ENCODE measurements at regions not wholly inside any gene's neighbourhood (a gene's known extent, or its start where the extent isn't known, plus 50 kb on each side); places are given as distances from the start of the nearest gene placed in this dataset.

- H3F3A ChIP-seq (ENCODE audit: insufficient read depth), result no peaks in the 10 kb centered on the region
- H3K9me3 ChIP-seq (ENCODE audit: low read depth), result no peaks in the 10 kb centered on the region
- no peak overlapping the region for H2AFZ ChIP-seq
- DNase-seq, result no peak
- H3K4me3 ChIP-seq, result no peak overlapping the region
- in situ Hi-C loops (cut with MboI), result no loop called here
- no peaks in the 10 kb centered on the region for H3K9me2 ChIP-seq (ENCODE audit: insufficient read depth)
- no peaks in the 10 kb centered on the region for H3K27me3 ChIP-seq (replicated peaks; ENCODE audit: insufficient read depth)
- TF ChIP-seq EZH2phosphoT487 (IDR thresholded peaks at IDR 0.05; ENCODE audit: insufficient read depth, low read depth) (no peak), EZH2 (IDR thresholded peaks at IDR 0.05; ENCODE audit: insufficient read depth, poor library complexity, severe bottlenecking) (no peak)
- no peaks in the 10 kb centered on the region for H3K4me1 ChIP-seq (ENCODE audit: insufficient read depth)
- H4K20me1 ChIP-seq (ENCODE audit: insufficient read depth), result no peaks in the 10 kb centered on the region
- H3K9ac ChIP-seq, result no peak overlapping the region
- no peaks in the 10 kb centered on the region for H3K36me3 ChIP-seq (ENCODE audit: low read depth)
- H3K27ac ChIP-seq, result no peak overlapping the region
- 3 to 4% methylated on average over 1 of the region's 1 CpG for WGBS, 2 experiments (ENCODE audit: low coverage in 1 of 2, low lambda C conversion rate in 2 of 2, missing lambda C conversion rate in 2 of 2)
- H3K79me2 ChIP-seq (ENCODE audit: insufficient read depth), result no peaks in the 10 kb centered on the region
- no peak overlapping the region for H3K4me2 ChIP-seq (ENCODE audit: unreplicated experiment)
Observed at GRCh38 chr9:25857147-25857546, 178.9 kb upstream of the TUSC1 start.

GRCh38 chr9:25850803-25851202, 172.6 kb upstream of the TUSC1 start:
- Histone ChIP-seq H3K79me2 (ENCODE audit: insufficient read depth) (no peaks in the 10 kb centered on the region), H3K4me3 (no peak overlapping the region), H3K36me3 (ENCODE audit: low read depth) (no peaks in the 10 kb centered on the region), H3K27me3 (replicated peaks; ENCODE audit: insufficient read depth) (no peaks in the 10 kb centered on the region), H3F3A (ENCODE audit: insufficient read depth) (no peaks in the 10 kb centered on the region), H4K20me1 (ENCODE audit: insufficient read depth) (no peaks in the 10 kb centered on the region), H3K9me3 (ENCODE audit: low read depth) (no peaks in the 10 kb centered on the region), H3K9ac (no peak overlapping the region), H3K27ac (no peak overlapping the region), H3K9me2 (ENCODE audit: insufficient read depth) (no peaks in the 10 kb centered on the region), H2AFZ (no peak overlapping the region), H3K4me1 (ENCODE audit: insufficient read depth) (no peaks in the 10 kb centered on the region), H3K4me2 (ENCODE audit: unreplicated experiment) (no peak overlapping the region)
- TF ChIP-seq EZH2 (IDR thresholded peaks at IDR 0.05; ENCODE audit: insufficient read depth, poor library complexity, severe bottlenecking) (no peak), EZH2phosphoT487 (IDR thresholded peaks at IDR 0.05; ENCODE audit: insufficient read depth, low read depth) (no peak)
- WGBS, 2 experiments (ENCODE audit: low coverage in 1 of 2, low lambda C conversion rate in 2 of 2, missing lambda C conversion rate in 2 of 2), result 10 to 17% methylated on average over 2 of the region's 2 CpGs
- in situ Hi-C loops (cut with MboI), result no loop called here
- DNase-seq, result no peak

GRCh38 chr9:25845867-25846266, 167.6 kb upstream of the TUSC1 start:
- Histone ChIP-seq H3K4me1 (ENCODE audit: insufficient read depth) (no peaks in the 10 kb centered on the region), H2AFZ (no peak overlapping the region), H3K27me3 (replicated peaks; ENCODE audit: insufficient read depth) (no peaks in the 10 kb centered on the region), H3K9ac (no peak overlapping the region), H4K20me1 (ENCODE audit: insufficient read depth) (no peaks in the 10 kb centered on the region), H3K9me2 (ENCODE audit: insufficient read depth) (no peaks in the 10 kb centered on the region), H3K79me2 (ENCODE audit: insufficient read depth) (no peaks in the 10 kb centered on the region), H3K4me2 (ENCODE audit: unreplicated experiment) (no peak overlapping the region), H3K9me3 (ENCODE audit: low read depth) (no peaks in the 10 kb centered on the region), H3K36me3 (ENCODE audit: low read depth) (no peaks in the 10 kb centered on the region), H3K4me3 (no peak overlapping the region), H3K27ac (no peak overlapping the region), H3F3A (ENCODE audit: insufficient read depth) (no peaks in the 10 kb centered on the region)
- in situ Hi-C loops (cut with MboI), result no loop called here
- TF ChIP-seq EZH2phosphoT487 (IDR thresholded peaks at IDR 0.05; ENCODE audit: insufficient read depth, low read depth) (no peak), EZH2 (IDR thresholded peaks at IDR 0.05; ENCODE audit: insufficient read depth, poor library complexity, severe bottlenecking) (no peak)
- no peak for DNase-seq
- 60 to 76% methylated on average over 1 of the region's 1 CpG for WGBS, 2 experiments (ENCODE audit: low coverage in 1 of 2, low lambda C conversion rate in 2 of 2, missing lambda C conversion rate in 2 of 2)

- WGBS, 2 experiments (ENCODE audit: low coverage in 1 of 2, low lambda C conversion rate in 2 of 2, missing lambda C conversion rate in 2 of 2), result 26 to 37% methylated on average over 7 of the region's 7 CpGs
Observed at GRCh38 chr9:25830381-25830780, 152.1 kb upstream of the TUSC1 start.

GRCh38 chr9:25827626-25828025, 149.4 kb upstream of the TUSC1 start:
- Histone ChIP-seq H3K79me2 (ENCODE audit: insufficient read depth) (no peaks in the 10 kb centered on the region), H3K4me3 (no peak overlapping the region), H3K4me2 (ENCODE audit: unreplicated experiment) (no peak overlapping the region), H3K9me2 (ENCODE audit: insufficient read depth) (no peaks in the 10 kb centered on the region), H3K4me1 (ENCODE audit: insufficient read depth) (no peaks in the 10 kb centered on the region), H3K27ac (no peak overlapping the region), H2AFZ (no peak overlapping the region), H3F3A (ENCODE audit: insufficient read depth) (no peaks in the 10 kb centered on the region), H3K9ac (no peak overlapping the region), H3K9me3 (ENCODE audit: low read depth) (no peaks in the 10 kb centered on the region), H4K20me1 (ENCODE audit: insufficient read depth) (no peaks in the 10 kb centered on the region), H3K36me3 (ENCODE audit: low read depth) (no peaks in the 10 kb centered on the region), H3K27me3 (replicated peaks; ENCODE audit: insufficient read depth) (no peaks in the 10 kb centered on the region)
- TF ChIP-seq EZH2 (IDR thresholded peaks at IDR 0.05; ENCODE audit: insufficient read depth, poor library complexity, severe bottlenecking), result no peak
- no peak for TF ChIP-seq EZH2phosphoT487 (IDR thresholded peaks at IDR 0.05; ENCODE audit: insufficient read depth, low read depth)
- WGBS, 2 experiments (ENCODE audit: low coverage in 1 of 2, low lambda C conversion rate in 2 of 2, missing lambda C conversion rate in 2 of 2), result 0% methylated on average over 1 of the region's 1 CpG
- DNase-seq, result no peak
- in situ Hi-C loops (cut with MboI), result no loop called here

More at GRCh38 chr9:25830381-25830780, 152.1 kb upstream of the TUSC1 start:
- no peak overlapping the region for H2AFZ ChIP-seq
- no peak overlapping the region for H3K4me2 ChIP-seq (ENCODE audit: unreplicated experiment)
- H3K4me3 ChIP-seq, result no peak overlapping the region
- H3K79me2 ChIP-seq (ENCODE audit: insufficient read depth), result no peaks in the 10 kb centered on the region
- no peaks in the 10 kb centered on the region for H3K27me3 ChIP-seq (replicated peaks; ENCODE audit: insufficient read depth)
- in situ Hi-C loops (cut with MboI), result no loop called here
- no peaks in the 10 kb centered on the region for H3F3A ChIP-seq (ENCODE audit: insufficient read depth)
- H3K36me3 ChIP-seq (ENCODE audit: low read depth), result no peaks in the 10 kb centered on the region
- TF ChIP-seq EZH2 (IDR thresholded peaks at IDR 0.05; ENCODE audit: insufficient read depth, poor library complexity, severe bottlenecking) (no peak), EZH2phosphoT487 (IDR thresholded peaks at IDR 0.05; ENCODE audit: insufficient read depth, low read depth) (no peak)
- DNase-seq, result no peak
- no peak overlapping the region for H3K27ac ChIP-seq
- H3K9me2 ChIP-seq (ENCODE audit: insufficient read depth), result no peaks in the 10 kb centered on the region
- no peaks in the 10 kb centered on the region for H3K9me3 ChIP-seq (ENCODE audit: low read depth)
- no peak overlapping the region for H3K9ac ChIP-seq
- no peaks in the 10 kb centered on the region for H3K4me1 ChIP-seq (ENCODE audit: insufficient read depth)
- H4K20me1 ChIP-seq (ENCODE audit: insufficient read depth), result no peaks in the 10 kb centered on the region
